MM.1S (cell line): ENCODE measurements at regions not wholly inside any gene's neighbourhood (a gene's known extent, or its start where the extent isn't known, plus 50 kb on each side); places are given as distances from the start of the nearest gene placed in this dataset.

Source experiments
- DNase-seq: peaks from one replicate; pipeline ENCODE4 v3.0.0-alpha.2; 2015
- H2AFZ ChIP-seq: fragments of 300-600 bp; sonication (generic); 2 replicates; pipeline ENCODE4 v1.6.0; 2016; ENCODE audit warnings: antibody characterized with exemption, low read length
- H3F3A ChIP-seq: fragments of 300-600 bp; sonication (generic); 2 replicates; pipeline ENCODE4 v1.6.1; 2016; ENCODE audit warnings: mild to moderate bottlenecking, antibody characterized with exemption, low read length, moderate library complexity, mixed read lengths; ENCODE audit not compliant: insufficient read depth
- H3K27ac ChIP-seq: fragments of 300-600 bp; sonication (generic); 2 replicates; pipeline ENCODE4 v1.5.1; 2016; ENCODE audit warnings: mild to moderate bottlenecking, low read length
- H3K27me3 ChIP-seq: fragments of 300-600 bp; sonication (generic); replicated peaks from 2 replicates; pipeline ENCODE4 v1.6.0; 2016; ENCODE audit warnings: low read length; ENCODE audit not compliant: insufficient read depth
- H3K36me3 ChIP-seq: fragments of 300-600 bp; sonication (generic); replicated peaks from 2 replicates; pipeline ENCODE4 v1.6.1; 2016; ENCODE audit warnings: mild to moderate bottlenecking, low read length, mixed read lengths; ENCODE audit not compliant: insufficient read depth
- H3K4me1 ChIP-seq: fragments of 300-600 bp; sonication (generic); 2 replicates; pipeline ENCODE4 v1.6.1; 2016; ENCODE audit warnings: low read length, mixed read lengths
- H3K4me2 ChIP-seq: fragments of 300-600 bp; sonication (generic); 2 replicates; pipeline ENCODE4 v1.6.0; 2016; ENCODE audit warnings: low read depth, low read length
- H3K4me3 ChIP-seq: fragments of 300-600 bp; sonication (generic); 2 replicates; pipeline ENCODE4 v1.5.1; 2016; ENCODE audit warnings: low read length, mixed read lengths
- H3K79me2 ChIP-seq: fragments of 300-600 bp; sonication (generic); 2 replicates; pipeline ENCODE4 v1.6.1; 2016; ENCODE audit warnings: mixed run types, low read length, mixed read lengths
- H3K9ac ChIP-seq: fragments of 300-600 bp; sonication (generic); 2 replicates; pipeline ENCODE4 v1.6.1; 2016; ENCODE audit warnings: low read length, mixed read lengths
- H3K9me2 ChIP-seq: fragments of 300-600 bp; sonication (generic); replicated peaks from 2 replicates; pipeline ENCODE4 v1.6.1; 2016; ENCODE audit warnings: mild to moderate bottlenecking, low read length, mixed read lengths; ENCODE audit not compliant: insufficient read depth
- H3K9me3 ChIP-seq: fragments of 300-600 bp; sonication (generic); replicated peaks from 2 replicates; pipeline ENCODE4 v1.6.1; 2016; ENCODE audit warnings: mild to moderate bottlenecking, low read length, mixed read lengths; ENCODE audit not compliant: insufficient read depth
- H4K20me1 ChIP-seq: fragments of 300-600 bp; sonication (generic); 2 replicates; pipeline ENCODE4 v1.6.1; 2016; ENCODE audit warnings: mild to moderate bottlenecking, low read length, moderate library complexity, mixed read lengths; ENCODE audit not compliant: insufficient read depth
- CTCF ChIP-seq: fragments of 300-600 bp; sonication (generic); IDR thresholded peaks from 2 replicates; pipeline ENCODE4 v1.5.1; 2016; ENCODE audit warnings: antibody characterized with exemption, low read length, mixed read lengths
- EZH2 ChIP-seq: fragments of 300-600 bp; sonication (generic); optimal IDR thresholded peaks from 2 replicates; pipeline ENCODE3; 2017; ENCODE audit warnings: low read depth, mild to moderate bottlenecking, antibody characterized with exemption, low read length, mixed read lengths
- EZH2phosphoT487 ChIP-seq: fragments of 300-600 bp; sonication (generic); IDR thresholded peaks from 2 replicates; pipeline ENCODE4 v1.6.1; 2018; ENCODE audit warnings: antibody characterized with exemption, low read length

DNA sequence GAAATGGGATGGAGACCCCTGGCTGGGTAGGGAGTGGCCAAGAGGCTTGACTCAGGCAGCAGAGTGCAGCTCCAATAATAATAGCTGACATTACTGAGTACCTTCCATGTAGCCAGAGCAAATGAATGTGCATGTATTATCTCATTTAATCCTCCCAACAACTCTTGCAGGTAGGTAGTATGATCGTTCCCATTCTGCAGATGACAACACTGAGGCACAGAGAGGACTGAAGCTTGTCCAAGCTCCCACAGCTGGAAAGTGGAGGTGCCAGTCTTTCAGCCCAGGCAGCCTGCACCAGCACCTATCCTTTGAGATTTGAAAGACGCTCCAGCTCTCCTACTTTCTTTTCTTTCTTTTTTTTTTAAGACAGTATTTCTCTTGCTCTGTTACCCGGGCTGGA, 87.6 kb downstream of the PCDH1 start:
- Histone ChIP-seq H3K9me2 (no peaks in the 10 kb centered on the region), H2AFZ (no peak overlapping the region), H3K9me3 (no peaks in the 10 kb centered on the region), H3K36me3 (no peaks in the 10 kb centered on the region), H4K20me1 (no peaks in the 10 kb centered on the region), H3K4me2 (no peak overlapping the region), H3K4me1 (no peaks in the 10 kb centered on the region), H3K27ac (no peak overlapping the region), H3K79me2 (no peaks in the 10 kb centered on the region), H3K27me3 (no peaks in the 10 kb centered on the region), H3F3A (no peaks in the 10 kb centered on the region), H3K4me3 (no peak overlapping the region), H3K9ac (no peak overlapping the region)
- DNase-seq, result no peak
- no peak for TF ChIP-seq EZH2

GRCh38 chr5:141789330-141789729, 88.9 kb downstream of the PCDH1 start:
- no peak overlapping the region for H3K27ac ChIP-seq
- no peaks in the 10 kb centered on the region for H3K9me2 ChIP-seq
- no peaks in the 10 kb centered on the region for H3K36me3 ChIP-seq
- H3K4me1 ChIP-seq, result no peaks in the 10 kb centered on the region
- H3F3A ChIP-seq, result no peaks in the 10 kb centered on the region
- H3K4me3 ChIP-seq, result no peak overlapping the region
- no peak overlapping the region for H2AFZ ChIP-seq
- H4K20me1 ChIP-seq, result no peaks in the 10 kb centered on the region
- H3K9me3 ChIP-seq, result no peaks in the 10 kb centered on the region
- no peak for DNase-seq
- no peaks in the 10 kb centered on the region for H3K27me3 ChIP-seq
- no peak overlapping the region for H3K9ac ChIP-seq
- TF ChIP-seq EZH2, result no peak
- no peak for TF ChIP-seq EZH2phosphoT487
- no peak for TF ChIP-seq CTCF
- no peak overlapping the region for H3K4me2 ChIP-seq
- H3K79me2 ChIP-seq, result no peaks in the 10 kb centered on the region

- no peaks in the 10 kb centered on the region for H3K4me1 ChIP-seq
- no peak overlapping the region for H3K9ac ChIP-seq
- no peaks in the 10 kb centered on the region for H3F3A ChIP-seq
- H3K27ac ChIP-seq, result no peak overlapping the region
- no peaks in the 10 kb centered on the region for H3K9me3 ChIP-seq
- no peak overlapping the region for H3K4me2 ChIP-seq
- no peak overlapping the region for H2AFZ ChIP-seq
- H3K27me3 ChIP-seq, result no peaks in the 10 kb centered on the region
- no peaks in the 10 kb centered on the region for H3K79me2 ChIP-seq
- H4K20me1 ChIP-seq, result no peaks in the 10 kb centered on the region
- no peaks in the 10 kb centered on the region for H3K9me2 ChIP-seq
- TF ChIP-seq CTCF, result no peak
- TF ChIP-seq EZH2phosphoT487, result no peak
- TF ChIP-seq EZH2, result no peak
- no peaks in the 10 kb centered on the region for H3K36me3 ChIP-seq
- H3K4me3 ChIP-seq, result no peak overlapping the region
- DNase-seq, result no peak
Observed at GRCh38 chr5:141788296-141788970, 89.8 kb downstream of the PCDH1 start.

DNA sequence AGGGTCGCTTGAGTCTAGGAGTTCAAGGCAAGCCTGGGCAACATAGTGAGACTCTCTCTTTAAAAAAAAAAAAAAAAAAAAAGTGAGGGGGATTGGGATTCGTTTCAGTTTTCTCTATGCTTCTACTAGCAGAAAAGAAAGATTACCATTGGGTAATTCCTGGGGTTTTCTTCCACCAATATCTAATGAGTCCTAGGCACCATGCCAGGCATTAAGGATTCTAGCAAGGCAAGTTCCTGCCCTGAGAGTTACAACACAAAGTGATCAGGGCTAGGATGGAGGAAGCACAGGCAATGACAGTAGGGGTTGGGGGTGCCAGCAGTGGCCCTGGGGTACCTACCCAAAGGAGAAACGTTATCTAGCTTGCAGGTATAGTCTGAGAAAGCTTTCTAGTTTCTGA, 90.8 kb downstream of the PCDH1 start:
- H3K36me3 ChIP-seq, result no peaks in the 10 kb centered on the region
- no peaks in the 10 kb centered on the region for H3K9me2 ChIP-seq
- no peak overlapping the region for H3K27ac ChIP-seq
- H3K79me2 ChIP-seq, result no peaks in the 10 kb centered on the region
- no peak overlapping the region for H3K9ac ChIP-seq
- no peaks in the 10 kb centered on the region for H3F3A ChIP-seq
- no peak for TF ChIP-seq EZH2phosphoT487
- no peak for TF ChIP-seq CTCF
- TF ChIP-seq EZH2, result no peak
- H2AFZ ChIP-seq, result no peak overlapping the region
- no peaks in the 10 kb centered on the region for H4K20me1 ChIP-seq
- no peak for DNase-seq
- H3K4me3 ChIP-seq, result no peak overlapping the region
- no peaks in the 10 kb centered on the region for H3K9me3 ChIP-seq
- no peaks in the 10 kb centered on the region for H3K27me3 ChIP-seq
- H3K4me2 ChIP-seq, result no peak overlapping the region
- no peaks in the 10 kb centered on the region for H3K4me1 ChIP-seq
